Osteoblast (primary cell): ENCODE measurements at regions not wholly inside any gene's neighbourhood (a gene's known extent, or its start where the extent isn't known, plus 50 kb on each side); places are given as distances from the start of the nearest gene placed in this dataset.

Experiments
- DNase-seq: peaks from one replicate; pipeline ENCODE4 v3.0.0; 2011; ENCODE audit warnings: low spot score, mixed read lengths; ENCODE audit not compliant: insufficient read length; ENCODE audit errors: missing footprints
- H2AFZ ChIP-seq: 2 replicates; pipeline ENCODE4 v1.6.0; 2011; ENCODE audit warnings: mild to moderate bottlenecking, low read length
- H3K27ac ChIP-seq: 2 replicates; pipeline ENCODE4 v1.5.1; 2011; ENCODE audit warnings: mild to moderate bottlenecking, low read depth, low read length, moderate library complexity
- H3K27me3 ChIP-seq: 2 replicates; pipeline ENCODE4 v1.6.0; 2012; ENCODE audit warnings: mild to moderate bottlenecking, control low read depth, inconsistent platforms, low read length, moderate library complexity; ENCODE audit not compliant: insufficient read depth
- H3K36me3 ChIP-seq: 2 replicates; pipeline ENCODE4 v1.5.1; 2011; ENCODE audit warnings: mild to moderate bottlenecking, low read length, control low read depth, moderate library complexity; ENCODE audit not compliant: insufficient read depth
- H3K4me1 ChIP-seq: 2 replicates; pipeline ENCODE4 v1.5.1; 2011; ENCODE audit warnings: mild to moderate bottlenecking, low read length, control low read depth, moderate library complexity; ENCODE audit not compliant: insufficient read depth
- H3K4me2 ChIP-seq: 2 replicates; pipeline ENCODE4 v1.6.0; 2011; ENCODE audit warnings: mild to moderate bottlenecking, low read length; ENCODE audit not compliant: insufficient read depth
- H3K4me3 ChIP-seq: fragments of 200-600 bp; sonication (generic); 3 replicates; pipeline ENCODE4 v1.5.1; 2012; ENCODE audit warnings: mild to moderate bottlenecking, low read length, inconsistent platforms; ENCODE audit not compliant: insufficient read depth
- H3K79me2 ChIP-seq: 2 replicates; pipeline ENCODE4 v1.6.0; 2012; ENCODE audit warnings: mild to moderate bottlenecking, low read length, control low read depth, inconsistent platforms; ENCODE audit not compliant: insufficient read depth
- H3K9me3 ChIP-seq: 2 replicates; pipeline ENCODE4 v1.5.1; 2011; ENCODE audit warnings: low read depth, low read length, control low read depth
- H4K20me1 ChIP-seq: 2 replicates; pipeline ENCODE4 v1.6.0; 2012; ENCODE audit warnings: mild to moderate bottlenecking, low read length, control low read depth; ENCODE audit not compliant: insufficient read depth
- CTCF ChIP-seq: IDR thresholded peaks from 2 replicates; pipeline ENCODE4 v1.5.1; 2011; ENCODE audit warnings: mild to moderate bottlenecking, low read depth, low read length, moderate library complexity; ENCODE audit errors: extremely low read depth

GRCh38 chr3:148074946-148075345 is 622.8 kb upstream of the AGTR1 start:
- H3K4me3 ChIP-seq = no peak overlapping the region
- H3K36me3 ChIP-seq = no peaks in the 10 kb centered on the region
- H3K4me2 ChIP-seq = no peak overlapping the region
- peaks cover 8% of the 10 kb centered on the region for H3K4me1 ChIP-seq
- TF ChIP-seq CTCF = no peak
- no peak overlapping the region for H2AFZ ChIP-seq
- H4K20me1 ChIP-seq = no peaks in the 10 kb centered on the region
- no peaks in the 10 kb centered on the region for H3K27me3 ChIP-seq
- no peak overlapping the region for H3K27ac ChIP-seq
- H3K9me3 ChIP-seq = no peaks in the 10 kb centered on the region
- no peak for DNase-seq
- no peaks in the 10 kb centered on the region for H3K79me2 ChIP-seq

- no peak overlapping the region for H3K27ac ChIP-seq
- TF ChIP-seq CTCF = peak; percentile 90
- no peak overlapping the region for H3K4me3 ChIP-seq
- peak overlapping the region; percentile 23 for H2AFZ ChIP-seq
- no peaks in the 10 kb centered on the region for H4K20me1 ChIP-seq
- H3K4me1 ChIP-seq = peaks cover 8% of the 10 kb centered on the region
- no peaks in the 10 kb centered on the region for H3K79me2 ChIP-seq
- no peaks in the 10 kb centered on the region for H3K9me3 ChIP-seq
- peak; percentile 82 for DNase-seq
- H3K36me3 ChIP-seq = no peaks in the 10 kb centered on the region
- H3K27me3 ChIP-seq = no peaks in the 10 kb centered on the region
- peak overlapping the region; percentile 11 for H3K4me2 ChIP-seq
Observed at GRCh38 chr3:148075771-148076716, 621.7 kb upstream of the AGTR1 start.

- TF ChIP-seq CTCF = peak; percentile 59
- DNase-seq = no peak
- no peak overlapping the region for H3K4me2 ChIP-seq
- H3K4me1 ChIP-seq = peaks cover 8% of the 10 kb centered on the region
- H3K79me2 ChIP-seq = no peaks in the 10 kb centered on the region
- H3K9me3 ChIP-seq = no peaks in the 10 kb centered on the region
- H3K27ac ChIP-seq = no peak overlapping the region
- H3K36me3 ChIP-seq = no peaks in the 10 kb centered on the region
- no peak overlapping the region for H2AFZ ChIP-seq
- H3K27me3 ChIP-seq = no peaks in the 10 kb centered on the region
- no peak overlapping the region for H3K4me3 ChIP-seq
- H4K20me1 ChIP-seq = no peaks in the 10 kb centered on the region
Observed at GRCh38 chr3:148077318-148077923, 620.3 kb upstream of the AGTR1 start.

GRCh38 chr3:148077965-148078364 is 619.7 kb upstream of the AGTR1 start:
- no peak for TF ChIP-seq CTCF
- H3K9me3 ChIP-seq = no peaks in the 10 kb centered on the region
- H3K27ac ChIP-seq = no peak overlapping the region
- no peaks in the 10 kb centered on the region for H3K27me3 ChIP-seq
- no peak overlapping the region for H2AFZ ChIP-seq
- no peak for DNase-seq
- no peak overlapping the region for H3K4me3 ChIP-seq
- no peak overlapping the region for H3K4me2 ChIP-seq
- H3K79me2 ChIP-seq = no peaks in the 10 kb centered on the region
- no peaks in the 10 kb centered on the region for H3K36me3 ChIP-seq
- H4K20me1 ChIP-seq = no peaks in the 10 kb centered on the region
- peaks cover 8% of the 10 kb centered on the region for H3K4me1 ChIP-seq
